H9 (cell line): ENCODE measurements at regions not wholly inside any gene's neighbourhood (a gene's known extent, or its start where the extent isn't known, plus 50 kb on each side); places are given as distances from the start of the nearest gene placed in this dataset.

Experiments
- DNase-seq: peaks from one replicate; pipeline ENCODE4 v3.0.0-alpha.2; 2017
- H2AFZ ChIP-seq: one replicate; pipeline ENCODE4 v1.6.1; 2013; ENCODE audit warnings: mild to moderate bottlenecking, low read length, control low read depth, moderate library complexity
- H2AK5ac ChIP-seq: 2 replicates; pipeline ENCODE4 v1.6.1; 2013; ENCODE audit warnings: low read length, control low read depth, mixed read lengths; ENCODE audit not compliant: insufficient read length
- H2BK120ac ChIP-seq: one replicate; pipeline ENCODE4 v1.6.1; 2013; ENCODE audit warnings: low read depth, mild to moderate bottlenecking, low read length, control low read depth, inconsistent platforms; ENCODE audit not compliant: poor library complexity, severe bottlenecking
- H2BK12ac ChIP-seq: 2 replicates; pipeline ENCODE4 v1.6.1; 2013; ENCODE audit warnings: low read length, control low read depth, mixed read lengths, low read depth; ENCODE audit not compliant: insufficient read length
- H2BK15ac ChIP-seq: 2 replicates; pipeline ENCODE4 v1.6.1; 2013; ENCODE audit warnings: low read depth, low read length, control low read depth
- H2BK20ac ChIP-seq: one replicate; pipeline ENCODE4 v1.6.1; 2013; ENCODE audit warnings: low read depth, mild to moderate bottlenecking, low read length, control low read depth, inconsistent platforms; ENCODE audit not compliant: poor library complexity, severe bottlenecking
- H2BK5ac ChIP-seq: 2 replicates; pipeline ENCODE4 v1.6.1; 2013; ENCODE audit warnings: low read length, control low read depth, mixed read lengths; ENCODE audit not compliant: insufficient read length
- H3K14ac ChIP-seq: 2 replicates; pipeline ENCODE4 v1.6.1; 2013; ENCODE audit warnings: low read length, control low read depth; ENCODE audit not compliant: insufficient read depth
- H3K18ac ChIP-seq: 2 replicates; pipeline ENCODE4 v1.6.1; 2013; ENCODE audit warnings: low read depth, mild to moderate bottlenecking, mixed read lengths, low read length, control low read depth; ENCODE audit not compliant: insufficient read length
- H3K23ac ChIP-seq: 2 replicates; pipeline ENCODE4 v1.6.1; 2013; ENCODE audit warnings: low read length, control low read depth, mixed read lengths, low read depth; ENCODE audit not compliant: insufficient read length
- H3K23me2 ChIP-seq: 2 replicates; pipeline ENCODE4 v1.6.1; 2013; ENCODE audit warnings: low read depth, mild to moderate bottlenecking, mixed read lengths, low read length, control low read depth; ENCODE audit not compliant: insufficient read length, poor library complexity, severe bottlenecking
- H3K27ac ChIP-seq: 2 replicates; pipeline ENCODE4 v1.5.1; 2013; ENCODE audit warnings: low read length, control low read depth, mixed read lengths, low read depth; ENCODE audit not compliant: insufficient read length
- H3K27me3 ChIP-seq: 2 replicates; pipeline ENCODE4 v1.6.1; 2013; ENCODE audit warnings: low read length, control low read depth, inconsistent platforms; ENCODE audit not compliant: insufficient read depth
- H3K4ac ChIP-seq: 2 replicates; pipeline ENCODE4 v1.6.1; 2013; ENCODE audit warnings: low read depth, mild to moderate bottlenecking, control low read depth, inconsistent platforms, low read length, moderate library complexity
- H3K4me1 ChIP-seq: 2 replicates; pipeline ENCODE4 v1.6.1; 2013; ENCODE audit warnings: low read length, control low read depth, inconsistent platforms; ENCODE audit not compliant: insufficient read depth
- H3K4me2 ChIP-seq: 2 replicates; pipeline ENCODE4 v1.6.1; 2013; ENCODE audit warnings: low read length, control low read depth, mixed read lengths; ENCODE audit not compliant: insufficient read length, insufficient read depth
- H3K56ac ChIP-seq: 2 replicates; pipeline ENCODE4 v1.6.1; 2013; ENCODE audit warnings: low read depth, mild to moderate bottlenecking, mixed read lengths, low read length, control low read depth; ENCODE audit not compliant: insufficient read length
- H3K79me1 ChIP-seq: 2 replicates; pipeline ENCODE4 v1.6.1; 2013; ENCODE audit warnings: low read depth, mild to moderate bottlenecking, moderate library complexity, low read length, control low read depth, inconsistent platforms; ENCODE audit not compliant: insufficient read depth, poor library complexity, severe bottlenecking
- H3K79me2 ChIP-seq: 2 replicates; pipeline ENCODE4 v1.6.1; 2013; ENCODE audit warnings: low read length, control low read depth, inconsistent platforms; ENCODE audit not compliant: insufficient read depth
- H3K9ac ChIP-seq: 2 replicates; pipeline ENCODE4 v1.6.1; 2013; ENCODE audit warnings: low read length, control low read depth, mixed read lengths; ENCODE audit not compliant: insufficient read length; ENCODE audit errors: extremely low read depth
- H3K9me3 ChIP-seq: one replicate; pipeline ENCODE4 v1.6.1; 2013; ENCODE audit warnings: low read depth, low read length, inconsistent platforms; ENCODE audit not compliant: control insufficient read depth
- H3T11ph ChIP-seq: one replicate; pipeline ENCODE4 v1.6.1; 2013; ENCODE audit warnings: mild to moderate bottlenecking, low read length, control low read depth, inconsistent platforms
- H4K20me1 ChIP-seq: one replicate; pipeline ENCODE4 v1.6.1; 2013; ENCODE audit not compliant: control insufficient read depth, insufficient read length, insufficient read depth
- H4K5ac ChIP-seq: 2 replicates; pipeline ENCODE4 v1.6.1; 2013; ENCODE audit warnings: low read depth, mild to moderate bottlenecking, mixed read lengths, low read length, control low read depth; ENCODE audit not compliant: insufficient read length
- H4K8ac ChIP-seq: replicated peaks from 2 replicates; pipeline ENCODE4 v1.6.1; 2013; ENCODE audit warnings: low read length, control low read depth, mixed read lengths, low read depth; ENCODE audit not compliant: insufficient read length
- H4K91ac ChIP-seq: 2 replicates; pipeline ENCODE4 v1.6.1; 2013; ENCODE audit warnings: low read depth, mild to moderate bottlenecking, moderate library complexity, mixed read lengths, low read length, control low read depth; ENCODE audit not compliant: insufficient read length
- H3K27ac Mint-ChIP-seq, 3 experiments: 2 replicates in 2 of 3; 3 replicates in 1 of 3; pipeline ENCODE4 v1.8.0; 2020 to 2021; ENCODE audit warnings: mixed read lengths in 3 of 3, mild to moderate bottlenecking in 1 of 3, moderate library complexity in 1 of 3
- H3K27me3 Mint-ChIP-seq: 2 replicates; pipeline ENCODE4 v1.8.0; 2021; ENCODE audit warnings: low read depth, mild to moderate bottlenecking, moderate library complexity, mixed read lengths
- H3K36me3 Mint-ChIP-seq, 3 experiments: 2 replicates in 2 of 3; 3 replicates in 1 of 3; pipeline ENCODE4 v1.8.0; 2020 to 2021; ENCODE audit warnings: low read depth in 3 of 3, mixed read lengths in 3 of 3; ENCODE audit not compliant: insufficient read depth in 1 of 3
- H3K4me1 Mint-ChIP-seq, 2 experiments: 2 replicates each; pipeline ENCODE4 v1.8.0; 2020; ENCODE audit warnings: mixed read lengths in 2 of 2
- H3K4me3 Mint-ChIP-seq, 2 experiments: 2 replicates in 1 of 2; 3 replicates in 1 of 2; pipeline ENCODE4 v1.8.0; 2020 to 2021; ENCODE audit warnings: mild to moderate bottlenecking in 2 of 2, mixed read lengths in 2 of 2, moderate library complexity in 1 of 2
- H3K9me3 Mint-ChIP-seq, 2 experiments: 2 replicates in 1 of 2; 3 replicates in 1 of 2; pipeline ENCODE4 v1.8.0; 2020; ENCODE audit warnings: mild to moderate bottlenecking in 2 of 2, mixed read lengths in 2 of 2, moderate library complexity in 1 of 2
- WGBS: extraction: QIAGEN DNeasy Blood & Tissue Kit; methylation state at CpG from one replicate; pipeline ENCODE4 v1.1.7; 2013; ENCODE audit warnings: missing lambda C conversion rate, low lambda C conversion rate, mixed read lengths; ENCODE audit not compliant: insufficient read length; ENCODE audit errors: extremely low coverage; 5-methylcytosine and 5-hydroxymethylcytosine counted together
- TF ChIP-seq, protein P1 (sequence below): fragments of 200-600 bp; sonication (generic); conservative IDR thresholded peaks from 3 replicates; pipeline ENCODE4 v1.8.0; 2021; ENCODE audit warnings: antibody characterized with exemption, mild to moderate bottlenecking

DNA sequence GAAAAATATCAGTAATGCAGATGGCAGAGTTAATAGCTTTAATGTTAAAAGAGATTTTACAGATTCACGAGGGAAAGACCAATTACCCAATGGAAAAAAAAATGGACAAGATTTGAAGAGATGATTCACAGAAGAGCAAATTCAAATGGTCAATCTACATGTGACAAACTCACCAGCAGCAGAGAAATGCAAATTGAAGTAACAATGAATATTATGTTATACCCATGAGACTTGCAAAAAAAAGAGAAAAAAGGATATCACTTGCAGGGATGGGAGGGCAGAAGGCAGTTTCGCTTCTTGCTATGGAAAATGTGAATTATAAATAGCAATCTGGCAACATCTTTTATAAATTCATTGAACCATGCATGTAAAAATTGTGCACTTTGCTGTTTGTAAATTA, 55.9 kb downstream of the PROKR2 start:
- Histone ChIP-seq H2BK5ac (no peak overlapping the region), H2BK12ac (no peak overlapping the region), H3K23me2 (no peaks in the 10 kb centered on the region), H3K79me2 (no peaks in the 10 kb centered on the region), H2AK5ac (no peak overlapping the region), H2BK15ac (no peak overlapping the region), H4K5ac (no peak overlapping the region), H3K4me2 (no peak overlapping the region), H3K14ac (no peak overlapping the region), H3K56ac (no peak overlapping the region), H3K4me1 (peaks cover 16% of the 10 kb centered on the region; the same call in 1 of the 2 replicates), H3K4ac (no peak overlapping the region), H2BK20ac (no peak overlapping the region), H2AFZ (no peak overlapping the region), H3K18ac (no peak overlapping the region), H4K20me1 (no peaks in the 10 kb centered on the region), H2BK120ac (no peak overlapping the region), H3K9me3 (no peaks in the 10 kb centered on the region), H3K9ac (no peak overlapping the region), H3K27ac (no peak overlapping the region), H4K8ac (no peak overlapping the region), H3T11ph (no peak overlapping the region), H3K23ac (no peak overlapping the region), H3K27me3 (no peaks in the 10 kb centered on the region; the same call in 1 of the 2 replicates), H4K91ac (no peak overlapping the region), H3K79me1 (no peaks in the 10 kb centered on the region)
- DNase-seq = no peak
- peaks cover 23% of the 10 kb centered on the region in 2 experiments for H3K4me1 Mint-ChIP-seq
- no peaks in the 10 kb centered on the region for H3K9me3 Mint-ChIP-seq
- TF ChIP-seq, protein P1, sequence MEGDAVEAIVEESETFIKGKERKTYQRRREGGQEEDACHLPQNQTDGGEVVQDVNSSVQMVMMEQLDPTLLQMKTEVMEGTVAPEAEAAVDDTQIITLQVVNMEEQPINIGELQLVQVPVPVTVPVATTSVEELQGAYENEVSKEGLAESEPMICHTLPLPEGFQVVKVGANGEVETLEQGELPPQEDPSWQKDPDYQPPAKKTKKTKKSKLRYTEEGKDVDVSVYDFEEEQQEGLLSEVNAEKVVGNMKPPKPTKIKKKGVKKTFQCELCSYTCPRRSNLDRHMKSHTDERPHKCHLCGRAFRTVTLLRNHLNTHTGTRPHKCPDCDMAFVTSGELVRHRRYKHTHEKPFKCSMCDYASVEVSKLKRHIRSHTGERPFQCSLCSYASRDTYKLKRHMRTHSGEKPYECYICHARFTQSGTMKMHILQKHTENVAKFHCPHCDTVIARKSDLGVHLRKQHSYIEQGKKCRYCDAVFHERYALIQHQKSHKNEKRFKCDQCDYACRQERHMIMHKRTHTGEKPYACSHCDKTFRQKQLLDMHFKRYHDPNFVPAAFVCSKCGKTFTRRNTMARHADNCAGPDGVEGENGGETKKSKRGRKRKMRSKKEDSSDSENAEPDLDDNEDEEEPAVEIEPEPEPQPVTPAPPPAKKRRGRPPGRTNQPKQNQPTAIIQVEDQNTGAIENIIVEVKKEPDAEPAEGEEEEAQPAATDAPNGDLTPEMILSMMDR = no peak
- peaks cover 4% of the 10 kb centered on the region; the same call in 1 of the 2 replicates for H3K27me3 Mint-ChIP-seq
- WGBS = no CpG with 5 or more reads among the region's 2 CpGs
- no peaks in the 10 kb centered on the region for H3K36me3 Mint-ChIP-seq
- H3K4me3 Mint-ChIP-seq = no peak overlapping the region
- H3K27ac Mint-ChIP-seq = no peak overlapping the region
